GM12878 (cell line): ENCODE measurements at regions not wholly inside any gene's neighbourhood (a gene's known extent, or its start where the extent isn't known, plus 50 kb on each side); places are given as distances from the start of the nearest gene placed in this dataset.

Experiments
- ATAC-seq: fragments of 200-7000 bp; cut with Tn5 transposase; 3 replicates; pipeline ENCODE4 v1.9.1; 2020; ENCODE audit warnings: mild to moderate bottlenecking, moderate library complexity
- BruUV-seq: library from RNA; stranded (reverse); fragments of 400-500 nt; replicated peaks from 2 replicates; lab custom pipeline; 2021; lab: Mats Ljungman, UMichigan
- CTCF ChIA-PET: fragments of 300-600 bp; sonication (Branson Sonifier 250); formaldehyde crosslinking; extraction: SDS; loops from one replicate; lab custom pipeline; 2021; ENCODE audit warnings: inconsistent platforms; lab: Yijun Ruan, JAX
- POLR2A ChIA-PET: fragments of 350-600 bp; formaldehyde crosslinking; extraction: SDS; loops from one replicate; lab custom pipeline; 2021; ENCODE audit warnings: inconsistent platforms; lab: Charles Lee
- RAD21 ChIA-PET: fragments of 300-600 bp; sonication (Branson Sonifier 250); formaldehyde crosslinking; loops from one replicate; lab custom pipeline; 2023; ENCODE audit warnings: antibody characterized with exemption; ENCODE audit not compliant: unreplicated experiment; lab: Charles Lee
- SMC1A ChIA-PET: fragments of 300-600 bp; sonication (Branson Sonifier 250); formaldehyde crosslinking; loops from one replicate; lab custom pipeline; 2023; ENCODE audit not compliant: unreplicated experiment, uncharacterized antibody; lab: Charles Lee
- DNase-seq: peaks from one replicate; pipeline ENCODE4 v3.0.0-alpha.2; 2011; ENCODE audit warnings: low read depth, low spot score
- FAIRE-seq: peaks from 3 replicates; lab custom pipeline; 2011; peaks lifted over from hg19 to GRCh38; lab: Jason Lieb, UNC
- H2AFZ ChIP-seq: 2 replicates; pipeline ENCODE4 v1.6.0; 2011; ENCODE audit warnings: low read depth, low read length, control low read depth; ENCODE audit not compliant: control insufficient read depth
- H3K27ac ChIP-seq: 2 replicates; pipeline ENCODE4 v1.5.1; 2011; ENCODE audit warnings: control low read depth; ENCODE audit not compliant: control insufficient read depth, insufficient read depth
- H3K27me3 ChIP-seq, 2 experiments: replicated peaks in 1 of 2; 2 replicates each; pipeline versions ENCODE4 v1.6.0 to v1.6.1; 2011; ENCODE audit warnings: low read length in 1 of 2; ENCODE audit not compliant: control insufficient read depth in 2 of 2, insufficient read depth in 2 of 2
- H3K36me3 ChIP-seq, 2 experiments: 2 replicates each; pipeline ENCODE4 v1.5.1; 2011; ENCODE audit warnings: low read length in 1 of 2; ENCODE audit not compliant: control insufficient read depth in 2 of 2, insufficient read depth in 2 of 2
- H3K4me1 ChIP-seq: 2 replicates; pipeline ENCODE4 v1.6.1; 2011; ENCODE audit warnings: mild to moderate bottlenecking, low read length, moderate library complexity, mixed read lengths; ENCODE audit not compliant: control insufficient read depth, insufficient read depth
- H3K4me2 ChIP-seq: 2 replicates; pipeline ENCODE4 v1.6.0; 2011; ENCODE audit warnings: control low read depth; ENCODE audit not compliant: control insufficient read depth, insufficient read depth
- H3K4me3 ChIP-seq: fragments of 200-600 bp; sonication (generic); 2 replicates; pipeline ENCODE4 v1.5.1; 2016
- H3K79me2 ChIP-seq: 2 replicates; pipeline ENCODE4 v1.6.0; 2011; ENCODE audit warnings: low read length; ENCODE audit not compliant: control insufficient read depth, insufficient read depth
- H3K9ac ChIP-seq: 2 replicates; pipeline ENCODE4 v1.8.0; 2011; ENCODE audit warnings: low read length, control low read depth, mixed read lengths; ENCODE audit not compliant: control insufficient read depth, insufficient read depth
- H3K9me3 ChIP-seq: replicated peaks from 3 replicates; pipeline ENCODE4 v1.5.1; 2011; ENCODE audit warnings: mild to moderate bottlenecking, low read length; ENCODE audit not compliant: control insufficient read depth, insufficient read depth
- H4K20me1 ChIP-seq: 2 replicates; pipeline ENCODE4 v1.6.0; 2011; ENCODE audit not compliant: control insufficient read depth, insufficient read depth
- BCLAF1 ChIP-seq: fragments of 450-650 bp; IDR thresholded peaks from 2 replicates; pipeline ENCODE4 v1.6.1; 2017; ENCODE audit warnings: antibody characterized with exemption, mild to moderate bottlenecking, moderate library complexity
- CEBPZ ChIP-seq: fragments of 150-350 bp; IDR thresholded peaks from 2 replicates; pipeline ENCODE4 v1.6.1; 2016; ENCODE audit warnings: low read depth, low read length
- MXI1 ChIP-seq: fragments of 150-350 bp; IDR thresholded peaks from 2 replicates; pipeline ENCODE4 v1.6.1; 2011; ENCODE audit warnings: low read depth, mild to moderate bottlenecking, inconsistent platforms, low read length, improper control_type of control experiment
- TCF7 ChIP-seq: IDR thresholded peaks from 2 replicates; pipeline ENCODE4 v1.6.1; 2014; ENCODE audit warnings: antibody characterized with exemption, borderline replicate concordance
- ZZZ3 ChIP-seq: IDR thresholded peaks from 2 replicates; pipeline ENCODE4 v1.6.1; 2011; ENCODE audit warnings: low read depth; ENCODE audit not compliant: control insufficient read depth, insufficient read length
- WGBS: methylation state at CpG from one replicate; pipeline ENCODE4 v1.1.6; 2016; ENCODE audit warnings: low lambda C conversion rate; ENCODE audit not compliant: insufficient replicate concordance, insufficient coverage; ENCODE audit errors: missing lambda C conversion rate; 5-methylcytosine and 5-hydroxymethylcytosine counted together
- in situ Hi-C: fragments of 300-500 bp; cut with MboI; formaldehyde crosslinking; loops from 9 replicates; pipeline ENCODE4 v1.14.3; 2018; ENCODE audit warnings: mixed read lengths
- intact Hi-C: fragments of 100-400 bp; cut with micrococcal nuclease; formaldehyde crosslinking; loops from one replicate; pipeline ENCODE4 v1.14.2; 2022; ENCODE audit not compliant: unreplicated experiment
- TF ChIP-seq, protein P1 (sequence below): IDR thresholded peaks from 2 replicates; pipeline ENCODE4 v1.6.1; 2011; ENCODE audit warnings: mild to moderate bottlenecking, low read depth, low read length, moderate library complexity; ENCODE audit not compliant: insufficient replicate concordance

GRCh38 chr9:96033896-96034295 is 158.4 kb downstream of the ERCC6L2 start:
- intact Hi-C loops (no loop called here), in situ Hi-C loops (no loop called here)
- Histone ChIP-seq H3K36me3 (no peaks in the 10 kb centered on the region), H3K4me2 (no peak overlapping the region), H3K9ac (no peak overlapping the region), H3K9me3 (peaks cover 1% of the 10 kb centered on the region; the same call in 1 of the 3 replicates), H3K79me2 (no peaks in the 10 kb centered on the region), H3K27me3 (0 out of 4 replicates have a peak, but pooled peaks cover 0 to 1% of the 10 kb centered on the region in 2 experiments), H4K20me1 (no peaks in the 10 kb centered on the region), H2AFZ (no peak overlapping the region), H3K27ac (no peak overlapping the region), H3K4me3 (no peak overlapping the region), H3K4me1 (no peaks in the 10 kb centered on the region)
- BruUV-seq: no TSS peak
- FAIRE-seq (no peak), ATAC-seq (no peak), DNase-seq (no peak)
- ChIA-PET CTCF (no interaction called here), RAD21 (no interaction called here), POLR2A (no interaction called here)
- WGBS: 53% methylated on average over 10 of the region's 10 CpGs
- no peak for TF ChIP-seq MXI1
- no peak for TF ChIP-seq TCF7
- TF ChIP-seq CEBPZ: no peak
- TF ChIP-seq BCLAF1: no peak
- no peak for TF ChIP-seq ZZZ3
- TF ChIP-seq, protein P1, sequence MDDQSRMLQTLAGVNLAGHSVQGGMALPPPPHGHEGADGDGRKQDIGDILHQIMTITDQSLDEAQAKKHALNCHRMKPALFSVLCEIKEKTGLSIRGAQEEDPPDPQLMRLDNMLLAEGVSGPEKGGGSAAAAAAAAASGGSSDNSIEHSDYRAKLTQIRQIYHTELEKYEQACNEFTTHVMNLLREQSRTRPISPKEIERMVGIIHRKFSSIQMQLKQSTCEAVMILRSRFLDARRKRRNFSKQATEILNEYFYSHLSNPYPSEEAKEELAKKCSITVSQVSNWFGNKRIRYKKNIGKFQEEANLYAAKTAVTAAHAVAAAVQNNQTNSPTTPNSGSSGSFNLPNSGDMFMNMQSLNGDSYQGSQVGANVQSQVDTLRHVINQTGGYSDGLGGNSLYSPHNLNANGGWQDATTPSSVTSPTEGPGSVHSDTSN: no peak
- TF ChIP-seq, all 136 proteins: peak for 0
- SMC1A ChIA-PET: no interaction called here
